Coronary artery (tissue), 2 donors: ENCODE measurements at regions not wholly inside any gene's neighbourhood (a gene's known extent, or its start where the extent isn't known, plus 50 kb on each side); places are given as distances from the start of the nearest gene placed in this dataset.

Source experiments
- DNase-seq: peaks from one replicate; pipeline ENCODE4 v3.0.0-alpha.2; 2017; ENCODE audit warnings: low spot score
- H3K27ac ChIP-seq, 2 donors: fragments of 200-600 bp; sonication (generic); one replicate each; pipeline ENCODE4 v1.5.1; 2016 to 2019
- H3K4me3 ChIP-seq: fragments of 200-600 bp; sonication (generic); 2 replicates; pipeline ENCODE4 v1.5.1; 2016; ENCODE audit warnings: mild to moderate bottlenecking, moderate library complexity
- TF ChIP-seq, protein P1 (sequence below): fragments of 200-600 bp; sonication (generic); IDR thresholded peaks from one replicate; pipeline ENCODE4 v1.5.1; 2019; ENCODE audit warnings: antibody characterized with exemption

DNA sequence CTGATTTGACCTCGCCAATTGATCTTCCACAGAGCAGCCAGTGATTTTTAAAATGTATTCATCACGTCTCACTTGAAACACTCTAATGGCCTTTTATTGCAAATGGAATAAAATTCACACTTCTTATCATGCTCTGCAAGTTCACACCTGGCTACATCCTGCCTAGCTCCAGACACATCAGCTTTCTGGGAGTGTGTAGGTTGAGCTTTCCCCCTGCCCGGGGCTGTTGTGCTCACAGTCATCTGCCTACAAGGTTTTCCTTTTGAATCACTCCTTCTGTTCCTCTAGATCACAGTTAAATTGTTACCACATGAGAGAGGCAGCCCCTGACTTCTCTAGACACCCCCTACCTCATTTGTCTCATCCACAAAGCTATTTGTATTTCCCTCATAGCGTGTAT, 674.5 kb downstream of the PRELID2 start:
- DNase-seq, result no peak
- no peak overlapping the region for H3K27ac ChIP-seq
- TF ChIP-seq, protein P1, sequence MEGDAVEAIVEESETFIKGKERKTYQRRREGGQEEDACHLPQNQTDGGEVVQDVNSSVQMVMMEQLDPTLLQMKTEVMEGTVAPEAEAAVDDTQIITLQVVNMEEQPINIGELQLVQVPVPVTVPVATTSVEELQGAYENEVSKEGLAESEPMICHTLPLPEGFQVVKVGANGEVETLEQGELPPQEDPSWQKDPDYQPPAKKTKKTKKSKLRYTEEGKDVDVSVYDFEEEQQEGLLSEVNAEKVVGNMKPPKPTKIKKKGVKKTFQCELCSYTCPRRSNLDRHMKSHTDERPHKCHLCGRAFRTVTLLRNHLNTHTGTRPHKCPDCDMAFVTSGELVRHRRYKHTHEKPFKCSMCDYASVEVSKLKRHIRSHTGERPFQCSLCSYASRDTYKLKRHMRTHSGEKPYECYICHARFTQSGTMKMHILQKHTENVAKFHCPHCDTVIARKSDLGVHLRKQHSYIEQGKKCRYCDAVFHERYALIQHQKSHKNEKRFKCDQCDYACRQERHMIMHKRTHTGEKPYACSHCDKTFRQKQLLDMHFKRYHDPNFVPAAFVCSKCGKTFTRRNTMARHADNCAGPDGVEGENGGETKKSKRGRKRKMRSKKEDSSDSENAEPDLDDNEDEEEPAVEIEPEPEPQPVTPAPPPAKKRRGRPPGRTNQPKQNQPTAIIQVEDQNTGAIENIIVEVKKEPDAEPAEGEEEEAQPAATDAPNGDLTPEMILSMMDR, result no peak
- no peak overlapping the region for H3K4me3 ChIP-seq

GRCh38 chr5:145158730-145159129, 676.4 kb downstream of the PRELID2 start:
- H3K27ac ChIP-seq, result no peak overlapping the region
- DNase-seq, result no peak
- TF ChIP-seq, protein P1, result no peak
- no peak overlapping the region for H3K4me3 ChIP-seq

DNA sequence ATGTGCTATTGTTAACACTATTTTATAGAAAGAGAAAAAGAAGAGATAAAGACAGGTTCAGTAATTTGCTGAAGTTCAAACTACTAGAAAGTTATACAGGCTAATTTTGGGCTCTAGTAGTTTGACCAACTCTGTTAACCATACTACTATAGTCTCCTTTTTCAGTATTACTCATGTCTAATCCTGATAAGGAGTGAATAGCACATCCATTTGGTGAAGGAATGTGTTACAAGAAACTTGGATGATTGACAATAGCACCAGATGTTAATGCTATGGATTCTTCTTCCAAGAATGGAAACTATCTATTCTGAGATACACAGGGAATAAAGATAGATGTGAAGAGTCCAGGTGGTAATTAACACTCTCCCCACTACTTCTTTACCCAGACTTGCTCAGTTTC, 677.3 kb downstream of the PRELID2 start:
- TF ChIP-seq, protein P1, result no peak
- Histone ChIP-seq H3K4me3 (no peak overlapping the region), H3K27ac (no peak overlapping the region)
- no peak for DNase-seq

GRCh38 chr5:145141534-145141933, 693.6 kb downstream of the PRELID2 start:
- Histone ChIP-seq H3K27ac (no peak overlapping the region), H3K4me3 (no peak overlapping the region)
- DNase-seq, result no peak
- TF ChIP-seq, protein P1, result no peak

DNA sequence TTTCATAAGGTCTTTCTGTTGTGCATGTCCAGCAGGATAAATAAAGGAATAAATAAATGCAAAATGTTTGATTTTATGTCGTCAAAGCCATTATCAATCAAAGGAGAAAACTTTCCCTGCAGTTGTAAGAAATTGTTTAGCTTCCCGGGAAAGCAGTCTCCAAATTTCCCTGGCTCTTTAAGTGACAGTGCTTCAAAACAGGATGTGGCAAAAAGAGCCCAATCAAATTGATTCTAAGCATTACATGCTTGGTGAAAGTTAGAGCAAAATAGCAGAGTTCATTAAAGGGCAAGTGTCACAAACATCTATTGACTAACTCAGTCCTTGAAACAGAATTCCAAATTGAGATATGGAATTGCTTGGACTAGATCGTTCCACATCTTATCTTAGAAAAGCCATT, 704.1 kb downstream of the PRELID2 start:
- H3K27ac ChIP-seq, result no peak overlapping the region
- no peak for DNase-seq
- TF ChIP-seq, protein P1, result no peak
- no peak overlapping the region for H3K4me3 ChIP-seq

- TF ChIP-seq, protein P1, result no peak
- no peak for DNase-seq
- Histone ChIP-seq H3K27ac (no peak overlapping the region), H3K4me3 (no peak overlapping the region)
Observed at GRCh38 chr5:145129797-145130196, 705.3 kb downstream of the PRELID2 start.

DNA sequence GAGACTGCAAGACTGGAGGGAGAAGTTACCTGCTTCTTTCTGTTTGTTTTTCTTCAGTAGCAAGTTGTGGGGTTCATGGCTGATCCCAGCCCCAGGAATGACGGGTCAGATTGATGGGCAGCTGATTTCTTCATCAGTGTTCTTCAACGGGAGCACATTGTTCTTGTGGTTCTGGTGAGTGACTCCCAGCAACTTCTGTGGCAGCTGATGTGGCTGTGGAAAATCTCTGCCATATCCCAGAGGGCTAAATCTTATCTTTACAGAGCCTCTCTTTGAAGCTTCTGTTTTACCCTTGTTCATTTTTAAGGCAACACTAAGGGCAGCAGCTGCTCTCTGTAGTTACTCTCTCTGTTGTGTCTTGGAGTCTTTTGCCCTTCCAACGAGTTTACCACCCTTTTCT, 710.3 kb downstream of the PRELID2 start:
- DNase-seq, result no peak
- Histone ChIP-seq H3K4me3 (no peak overlapping the region), H3K27ac (no peak overlapping the region)
- TF ChIP-seq, protein P1, result no peak
